WTC11 (cell line): ENCODE measurements at regions not wholly inside any gene's neighbourhood (a gene's known extent, or its start where the extent isn't known, plus 50 kb on each side); places are given as distances from the start of the nearest gene placed in this dataset.

ENCODE experiments used
- ATF2 ChIP-seq: sonication (generic); formaldehyde crosslinking; IDR thresholded peaks from 2 replicates; pipeline ENCODE4 v1.8.1; 2022; ENCODE audit warnings: low read depth, missing genetic modification reagents, borderline replicate concordance
- CTCF ChIP-seq: fragments of 200-600 bp; IDR thresholded peaks from 2 replicates; pipeline ENCODE4 v1.8.0; 2022; ENCODE audit warnings: antibody characterized with exemption
- ESRRA ChIP-seq: sonication (generic); formaldehyde crosslinking; IDR thresholded peaks from 2 replicates; pipeline ENCODE4 v1.8.1; 2022; ENCODE audit warnings: mild to moderate bottlenecking, missing genetic modification reagents, borderline replicate concordance
- FOXP4 ChIP-seq: sonication (generic); formaldehyde crosslinking; IDR thresholded peaks from 2 replicates; pipeline ENCODE4 v1.8.0; 2022; ENCODE audit warnings: mild to moderate bottlenecking, missing genetic modification reagents
- HMGA2 ChIP-seq: fragments of 250-450 bp; sonication (Bioruptor Pico); IDR thresholded peaks from 2 replicates; pipeline ENCODE4 v1.4.0; 2021; ENCODE audit warnings: mild to moderate bottlenecking, moderate library complexity
- HMGXB4 ChIP-seq: sonication (generic); formaldehyde crosslinking; IDR thresholded peaks from 2 replicates; pipeline ENCODE4 v1.8.1; 2023; ENCODE audit warnings: mild to moderate bottlenecking, moderate library complexity, missing genetic modification reagents
- SP1 ChIP-seq: sonication (generic); formaldehyde crosslinking; conservative IDR thresholded peaks from 2 replicates; pipeline ENCODE4 v1.8.1; 2022; ENCODE audit warnings: missing genetic modification reagents
- ZNF317 ChIP-seq: sonication (generic); formaldehyde crosslinking; IDR thresholded peaks from 2 replicates; pipeline ENCODE4 v1.8.1; 2023; ENCODE audit warnings: low read depth, mild to moderate bottlenecking, moderate library complexity, missing genetic modification reagents, borderline replicate concordance

- TF ChIP-seq CTCF (no peak), HMGA2 (CRISPR knock-in tag) (no peak), ATF2 (no peak), SP1 (CRISPR knock-in tag) (no peak), ZNF317 (no peak), ESRRA (CRISPR knock-in tag) (no peak), FOXP4 (CRISPR knock-in tag) (no peak), HMGXB4 (CRISPR knock-in tag) (no peak)
These were observed 814.0 kb upstream of the ID2 start for GRCh38 chr2:7867867-7868266.
